ENCODE measurements at regions not wholly inside any gene's neighbourhood (a gene's known extent, or its start where the extent isn't known, plus 50 kb on each side); places are given as distances from the start of the nearest gene placed in this dataset.

DNA sequence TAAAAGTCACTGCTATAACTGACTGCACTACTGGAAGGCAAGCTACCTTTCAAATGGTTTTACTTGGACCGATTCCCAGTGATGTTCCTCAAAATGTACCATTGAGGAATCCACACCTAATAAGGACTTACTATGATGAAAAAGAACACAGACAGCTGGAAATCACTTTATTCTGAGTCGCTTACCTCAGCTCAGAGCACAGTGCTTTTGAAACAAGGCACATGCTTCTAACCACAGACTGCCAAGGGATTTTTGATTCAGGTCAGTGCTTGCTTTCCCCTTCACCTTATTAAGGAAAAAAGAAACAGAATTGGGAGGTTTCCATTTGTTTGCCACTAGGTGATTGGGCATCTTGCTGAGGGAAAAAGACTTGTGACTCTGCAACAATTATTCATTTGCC lies 707.5 kb upstream of the FSHR start:
- Histone ChIP-seq H3K4me3 (no peak overlapping the region), H3K27me3 (no peaks in the 10 kb centered on the region), H3K27ac (no peak overlapping the region), H3K36me3 (no peaks in the 10 kb centered on the region), H3K4me1 (ENCODE audit: insufficient read depth) (no peaks in the 10 kb centered on the region), H3K9me3 (no peaks in the 10 kb centered on the region)
- intact Hi-C loops (cut with DNase I) = no loop called here
- TF ChIP-seq, protein P1, sequence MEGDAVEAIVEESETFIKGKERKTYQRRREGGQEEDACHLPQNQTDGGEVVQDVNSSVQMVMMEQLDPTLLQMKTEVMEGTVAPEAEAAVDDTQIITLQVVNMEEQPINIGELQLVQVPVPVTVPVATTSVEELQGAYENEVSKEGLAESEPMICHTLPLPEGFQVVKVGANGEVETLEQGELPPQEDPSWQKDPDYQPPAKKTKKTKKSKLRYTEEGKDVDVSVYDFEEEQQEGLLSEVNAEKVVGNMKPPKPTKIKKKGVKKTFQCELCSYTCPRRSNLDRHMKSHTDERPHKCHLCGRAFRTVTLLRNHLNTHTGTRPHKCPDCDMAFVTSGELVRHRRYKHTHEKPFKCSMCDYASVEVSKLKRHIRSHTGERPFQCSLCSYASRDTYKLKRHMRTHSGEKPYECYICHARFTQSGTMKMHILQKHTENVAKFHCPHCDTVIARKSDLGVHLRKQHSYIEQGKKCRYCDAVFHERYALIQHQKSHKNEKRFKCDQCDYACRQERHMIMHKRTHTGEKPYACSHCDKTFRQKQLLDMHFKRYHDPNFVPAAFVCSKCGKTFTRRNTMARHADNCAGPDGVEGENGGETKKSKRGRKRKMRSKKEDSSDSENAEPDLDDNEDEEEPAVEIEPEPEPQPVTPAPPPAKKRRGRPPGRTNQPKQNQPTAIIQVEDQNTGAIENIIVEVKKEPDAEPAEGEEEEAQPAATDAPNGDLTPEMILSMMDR (IDR thresholded peaks at IDR 0.05) = no peak
- no peak for TF ChIP-seq POLR2A (IDR thresholded peaks at IDR 0.05)
- TF ChIP-seq EP300 (IDR thresholded peaks at IDR 0.05) = no peak
- no peak for DNase-seq
- WGBS, 3 donors = 76 to 80% (median 79%) methylated on average over 2 of the region's 2 CpGs

DNA sequence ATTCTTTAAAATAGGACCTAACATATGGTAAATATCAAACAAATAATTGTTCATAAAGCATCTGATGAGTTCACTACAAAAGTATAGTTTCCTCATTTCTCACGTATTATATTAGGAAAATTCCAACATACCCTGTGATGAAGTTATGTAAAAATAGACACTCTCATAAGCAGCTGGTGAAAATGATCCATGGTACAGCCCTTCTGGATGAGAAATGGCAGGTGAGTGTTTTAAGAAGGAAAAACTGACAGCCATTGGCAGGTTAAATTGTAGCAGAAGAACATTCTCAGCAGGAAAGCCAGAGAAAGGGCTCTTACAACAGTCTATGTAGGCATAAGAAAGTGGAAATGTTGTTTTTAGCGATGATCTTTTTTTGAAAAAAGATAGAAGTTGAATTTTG lies 706.5 kb upstream of the FSHR start:
- intact Hi-C loops (cut with DNase I) = no loop called here
- TF ChIP-seq EP300 (IDR thresholded peaks at IDR 0.05) (no peak), POLR2A (IDR thresholded peaks at IDR 0.05) (no peak)
- TF ChIP-seq, protein P1 (IDR thresholded peaks at IDR 0.05) = no peak
- no peaks in the 10 kb centered on the region for H3K4me1 ChIP-seq (ENCODE audit: insufficient read depth)
- DNase-seq = no peak
- H3K27ac ChIP-seq = no peak overlapping the region
- no peaks in the 10 kb centered on the region for H3K27me3 ChIP-seq
- no peaks in the 10 kb centered on the region for H3K9me3 ChIP-seq
- WGBS, 3 donors = 76 to 82% (median 80%) methylated on average over 2 of the region's 2 CpGs
- H3K36me3 ChIP-seq = no peaks in the 10 kb centered on the region
- no peak overlapping the region for H3K4me3 ChIP-seq

DNA sequence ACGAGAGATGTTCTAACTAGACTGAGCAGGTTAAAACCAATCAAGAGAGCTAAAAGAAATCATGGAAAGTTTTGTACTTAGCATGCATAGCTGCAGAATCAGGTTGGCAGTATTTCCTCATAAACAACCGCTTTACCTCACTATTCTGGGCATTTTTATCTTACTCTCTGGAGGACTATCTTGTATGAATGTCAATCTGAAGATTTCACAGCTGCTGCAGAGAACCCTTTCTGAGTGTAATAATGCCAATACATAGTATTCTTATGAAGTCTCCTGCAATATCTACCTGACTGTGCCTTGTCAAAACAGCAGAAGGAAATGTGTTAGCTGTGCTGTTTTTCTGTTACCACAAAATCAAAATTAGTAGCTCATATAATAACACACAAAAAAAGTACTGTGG lies 705.9 kb upstream of the FSHR start:
- no peak for TF ChIP-seq EP300 (IDR thresholded peaks at IDR 0.05)
- TF ChIP-seq POLR2A (IDR thresholded peaks at IDR 0.05) = no peak
- TF ChIP-seq, protein P1 (IDR thresholded peaks at IDR 0.05) = no peak
- intact Hi-C loops (cut with DNase I) = no loop called here

DNA sequence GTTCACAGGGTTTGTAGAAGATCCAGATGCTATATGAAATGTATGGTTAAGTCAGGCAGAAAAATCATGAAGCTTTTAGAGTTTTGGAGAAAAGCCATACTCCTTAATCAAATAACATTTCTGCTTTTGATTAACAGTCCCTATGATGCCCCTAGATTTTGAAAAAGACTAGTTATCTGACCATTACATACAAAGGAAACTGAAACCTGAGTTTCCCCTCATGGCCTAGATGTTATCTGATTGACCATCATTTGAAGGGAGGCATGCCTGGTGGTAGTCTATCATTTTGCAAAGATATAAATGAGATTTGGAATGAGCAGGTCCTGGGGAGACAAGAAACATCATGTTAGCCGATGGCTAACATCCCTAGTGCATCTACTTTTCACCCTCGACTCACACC lies 704.3 kb upstream of the FSHR start:
- TF ChIP-seq POLR2A (IDR thresholded peaks at IDR 0.05) = no peak
- TF ChIP-seq, protein P1 (IDR thresholded peaks at IDR 0.05) = no peak
- TF ChIP-seq EP300 (IDR thresholded peaks at IDR 0.05) = no peak
- Histone ChIP-seq H3K27ac (no peak overlapping the region), H3K4me3 (no peak overlapping the region), H3K4me1 (ENCODE audit: insufficient read depth) (no peaks in the 10 kb centered on the region), H3K36me3 (no peaks in the 10 kb centered on the region), H3K9me3 (no peaks in the 10 kb centered on the region), H3K27me3 (no peaks in the 10 kb centered on the region)
- no peak for DNase-seq
- WGBS, 3 donors = 80 to 83% (median 82%) methylated on average over 2 of the region's 2 CpGs
- intact Hi-C loops (cut with DNase I) = no loop called here

More for the DNA sequence above, 705.9 kb upstream of the FSHR start:
- no peaks in the 10 kb centered on the region for H3K9me3 ChIP-seq
- H3K4me3 ChIP-seq = no peak overlapping the region
- no peaks in the 10 kb centered on the region for H3K4me1 ChIP-seq (ENCODE audit: insufficient read depth)
- no peak for DNase-seq
- no peak overlapping the region for H3K27ac ChIP-seq
- WGBS, 3 donors = 9 to 17% (median 11%) methylated on average over 2 of the region's 2 CpGs
- H3K36me3 ChIP-seq = no peaks in the 10 kb centered on the region
- no peaks in the 10 kb centered on the region for H3K27me3 ChIP-seq

DNA sequence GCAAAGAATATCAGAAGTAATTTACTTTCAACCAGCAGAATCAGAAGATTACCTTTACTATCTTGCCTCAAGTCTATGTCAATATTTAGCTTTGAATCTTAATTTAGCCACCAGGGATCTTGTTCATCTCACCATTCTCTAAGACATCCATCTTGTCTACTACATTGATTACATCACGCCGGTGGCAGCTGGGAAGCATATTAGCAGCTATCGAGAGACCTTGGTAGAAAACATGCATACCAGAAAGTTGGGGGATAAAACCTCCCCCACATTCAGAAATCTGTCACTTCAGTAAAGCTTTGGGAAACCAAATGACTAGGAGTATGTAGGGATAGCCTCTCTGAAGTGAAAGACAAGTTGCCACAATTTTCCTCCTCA lies 703.8 kb upstream of the FSHR start:
- TF ChIP-seq, protein P1 (IDR thresholded peaks at IDR 0.05) = no peak
- TF ChIP-seq POLR2A (IDR thresholded peaks at IDR 0.05) (no peak), EP300 (IDR thresholded peaks at IDR 0.05) (no peak)
- Histone ChIP-seq H3K4me1 (ENCODE audit: insufficient read depth) (no peaks in the 10 kb centered on the region), H3K27ac (no peak overlapping the region), H3K4me3 (no peak overlapping the region), H3K27me3 (no peaks in the 10 kb centered on the region), H3K36me3 (no peaks in the 10 kb centered on the region), H3K9me3 (no peaks in the 10 kb centered on the region)
- 56 to 80% (median 73%) methylated on average over 3 of the region's 3 CpGs for WGBS, 3 donors
- intact Hi-C loops (cut with DNase I) = no loop called here
- no peak for DNase-seq

Measured in ovary (tissue), 7 donors.